Stomach (tissue), 8 donors: ENCODE measurements at regions not wholly inside any gene's neighbourhood (a gene's known extent, or its start where the extent isn't known, plus 50 kb on each side); places are given as distances from the start of the nearest gene placed in this dataset.
A peak's percentile ranks its signal among the peaks of the same experiment; 100 is the strongest.

Experiments
- DNase-seq, 2 donors: peaks; one replicate each; pipeline versions ENCODE4 v3.0.0 to v3.0.0-alpha.2; 2013 to 2019
- H3K27ac ChIP-seq, 5 donors: fragments of 200-600 bp in 4 of 5; sonication (generic) in 4 of 5; one replicate each; pipeline ENCODE4 v1.5.1; 2013 to 2019; ENCODE audit warnings: mild to moderate bottlenecking in 1 of 5, moderate library complexity in 1 of 5
- H3K27me3 ChIP-seq, 3 donors: fragments of 200-600 bp; sonication (generic); one replicate each; pipeline ENCODE4 v1.5.1; 2017 to 2019; ENCODE audit warnings: mixed run types in 1 of 3
- H3K36me3 ChIP-seq, 4 donors: fragments of 200-600 bp; sonication (generic); 1 replicate in 3 of 4; 2 replicates in 1 of 4; pipeline ENCODE4 v1.5.1; 2016 to 2019
- H3K4me1 ChIP-seq, 4 donors: fragments of 200-600 bp; sonication (generic); one replicate each; pipeline ENCODE4 v1.5.1; 2016 to 2019
- H3K4me3 ChIP-seq, 4 donors: fragments of 200-600 bp; sonication (generic) in 3 of 4; one replicate each; pipeline ENCODE4 v1.5.1; 2016 to 2019; ENCODE audit warnings: mild to moderate bottlenecking in 1 of 4
- H3K9me3 ChIP-seq, 4 donors: fragments of 200-600 bp; sonication (generic); one replicate each; pipeline ENCODE4 v1.5.1; 2016 to 2019
- EP300 ChIP-seq: sonication (generic); formaldehyde crosslinking; IDR thresholded peaks from one replicate; pipeline ENCODE4 v1.6.1; 2017; ENCODE audit warnings: antibody characterized with exemption
- POLR2A ChIP-seq, 4 donors: fragments of 450-650 bp; IDR thresholded peaks; one replicate each; pipeline ENCODE4 v1.6.1; 2016; ENCODE audit warnings: antibody characterized with exemption in 4 of 4, control low read depth in 2 of 4, mild to moderate bottlenecking in 1 of 4, moderate library complexity in 1 of 4
- POLR2AphosphoS5 ChIP-seq, 3 donors: sonication (generic); formaldehyde crosslinking; IDR thresholded peaks; one replicate each; pipeline ENCODE4 v1.6.1; 2016; ENCODE audit warnings: antibody characterized with exemption in 3 of 3
- WGBS, 5 donors: extraction: QIAGEN DNeasy Blood & Tissue Kit in 3 of 5; methylation state at CpG; one replicate each; pipeline versions ENCODE4 v1.1.5 to v1.1.7; 2013 to 2018; 5-methylcytosine and 5-hydroxymethylcytosine counted together
- intact Hi-C: fragments of 100-400 bp; cut with DNase I; formaldehyde crosslinking; loops from one replicate; pipeline ENCODE4 v1.15.1; 2023; ENCODE audit warnings: low total_unique reads
- TF ChIP-seq, protein P1 (sequence below), 7 experiments: fragments of 450-650 bp in 4 of 7; fragments of 200-600 bp in 3 of 7; sonication (generic) in 3 of 7; IDR thresholded peaks; one replicate each; pipeline ENCODE4 v1.5.1; 2016 to 2019; ENCODE audit warnings: antibody characterized with exemption in 7 of 7, control low read depth in 2 of 7, mild to moderate bottlenecking in 1 of 7
- donor health status: healthy with polysubstance abuse.
- donor health status: Bipolar disorder and iron deficiency.
- donor health status: healthy.

GRCh38 chr11:127496165-127496564 is 495.6 kb upstream of the KIRREL3 start:
- intact Hi-C loops, result loop anchor here (10.0 kb wide), 1 partner anchor 291 kb away; no protein-coding TSS in a partner anchor
- H3K4me1 ChIP-seq, result no peaks in the 10 kb centered on the region
- DNase-seq, result peak in 1 of 2 donors; percentile 20
- 83 to 91% (median 85%) methylated on average over 7 of the region's 7 CpGs for WGBS, 5 donors
- no peaks in the 10 kb centered on the region for H3K27me3 ChIP-seq
- no peaks in the 10 kb centered on the region for H3K36me3 ChIP-seq
- no peak overlapping the region for H3K4me3 ChIP-seq
- H3K9me3 ChIP-seq, result peaks cover 0 to 11% (median 9%) of the 10 kb centered on the region in 4 donors
- TF ChIP-seq, protein P1, sequence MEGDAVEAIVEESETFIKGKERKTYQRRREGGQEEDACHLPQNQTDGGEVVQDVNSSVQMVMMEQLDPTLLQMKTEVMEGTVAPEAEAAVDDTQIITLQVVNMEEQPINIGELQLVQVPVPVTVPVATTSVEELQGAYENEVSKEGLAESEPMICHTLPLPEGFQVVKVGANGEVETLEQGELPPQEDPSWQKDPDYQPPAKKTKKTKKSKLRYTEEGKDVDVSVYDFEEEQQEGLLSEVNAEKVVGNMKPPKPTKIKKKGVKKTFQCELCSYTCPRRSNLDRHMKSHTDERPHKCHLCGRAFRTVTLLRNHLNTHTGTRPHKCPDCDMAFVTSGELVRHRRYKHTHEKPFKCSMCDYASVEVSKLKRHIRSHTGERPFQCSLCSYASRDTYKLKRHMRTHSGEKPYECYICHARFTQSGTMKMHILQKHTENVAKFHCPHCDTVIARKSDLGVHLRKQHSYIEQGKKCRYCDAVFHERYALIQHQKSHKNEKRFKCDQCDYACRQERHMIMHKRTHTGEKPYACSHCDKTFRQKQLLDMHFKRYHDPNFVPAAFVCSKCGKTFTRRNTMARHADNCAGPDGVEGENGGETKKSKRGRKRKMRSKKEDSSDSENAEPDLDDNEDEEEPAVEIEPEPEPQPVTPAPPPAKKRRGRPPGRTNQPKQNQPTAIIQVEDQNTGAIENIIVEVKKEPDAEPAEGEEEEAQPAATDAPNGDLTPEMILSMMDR (IDR thresholded peaks at IDR 0.05), result no peak
- TF ChIP-seq EP300 (no peak), POLR2AphosphoS5 (IDR thresholded peaks at IDR 0.05) (no peak), POLR2A (IDR thresholded peaks at IDR 0.05) (no peak)
- no peak overlapping the region for H3K27ac ChIP-seq

DNA sequence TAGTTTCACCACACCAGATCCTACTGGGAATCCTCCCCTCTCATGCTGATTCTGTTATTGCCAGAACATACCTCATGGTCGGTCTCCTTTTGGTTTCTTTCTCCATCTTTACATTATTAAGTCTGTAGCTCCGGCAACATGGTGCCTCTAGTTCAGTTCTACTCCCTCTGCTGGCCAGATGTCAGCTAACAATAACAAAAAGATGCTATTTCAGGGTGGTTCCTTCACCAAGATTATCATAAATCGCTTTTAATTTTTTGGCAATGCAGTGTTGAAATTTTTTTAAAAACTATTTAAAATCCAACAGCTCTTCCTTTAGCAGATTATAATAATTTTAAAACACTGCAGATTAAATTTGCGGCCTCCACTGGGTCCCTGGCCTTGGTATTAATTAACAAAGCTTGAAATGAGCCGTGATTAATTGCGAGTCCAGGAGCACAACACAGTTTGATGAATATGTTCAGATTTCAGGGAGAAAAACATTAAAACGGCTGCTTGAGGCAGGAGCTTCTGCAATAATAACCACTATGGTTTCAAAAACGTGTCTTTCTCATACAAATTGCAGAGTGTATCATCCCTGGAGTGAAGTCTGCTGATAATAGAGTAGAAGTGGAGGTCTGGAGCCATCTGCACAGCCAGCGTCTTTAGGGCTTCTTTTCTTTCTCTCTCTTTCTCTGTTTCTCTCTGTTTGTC is 492.9 kb upstream of the KIRREL3 start:
- H3K36me3 ChIP-seq, result no peaks in the 10 kb centered on the region
- intact Hi-C loops, result loop anchor here (10.0 kb wide), 1 partner anchor 289 kb away; no protein-coding TSS in a partner anchor
- WGBS, 5 donors, result 63 to 73% (median 66%) methylated on average over 9 of the region's 9 CpGs
- H3K27me3 ChIP-seq, result no peaks in the 10 kb centered on the region
- H3K27ac ChIP-seq, result no peak overlapping the region
- H3K4me1 ChIP-seq, result no peaks in the 10 kb centered on the region
- peak in 1 of 2 donors; percentile 30 for DNase-seq
- H3K9me3 ChIP-seq, result peaks cover 0 to 30% (median 15%) of the 10 kb centered on the region in 4 donors
- H3K4me3 ChIP-seq, result no peak overlapping the region
- TF ChIP-seq POLR2A (IDR thresholded peaks at IDR 0.05) (no peak), POLR2AphosphoS5 (IDR thresholded peaks at IDR 0.05) (no peak), EP300 (no peak)
- TF ChIP-seq, protein P1 (IDR thresholded peaks at IDR 0.05), result no peak

DNA sequence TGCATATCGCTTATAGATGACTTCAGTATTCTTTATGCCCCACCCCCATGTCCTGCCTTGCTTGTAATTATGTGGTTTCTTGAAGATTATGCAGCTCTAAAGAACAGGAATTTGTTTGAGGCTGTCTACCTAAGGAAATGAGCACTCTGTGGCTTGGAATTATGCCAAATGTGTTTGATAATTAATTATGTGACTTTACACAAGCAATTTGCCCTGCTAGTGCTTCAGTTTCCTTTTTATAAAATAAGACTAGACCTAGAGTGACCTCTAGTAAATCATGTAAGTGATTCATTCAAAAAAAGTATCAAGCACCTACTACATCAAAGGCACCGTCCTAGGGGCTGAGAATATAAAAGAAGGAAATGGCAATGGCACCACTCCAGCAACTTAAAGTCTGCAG is 491.5 kb upstream of the KIRREL3 start:
- intact Hi-C loops, result loop anchor here (10.0 kb wide), 1 partner anchor 287 kb away; no protein-coding TSS in a partner anchor
- no peak overlapping the region for H3K4me3 ChIP-seq
- no peaks in the 10 kb centered on the region for H3K4me1 ChIP-seq
- peaks cover 0 to 33% (median 15%) of the 10 kb centered on the region in 4 donors for H3K9me3 ChIP-seq
- no peaks in the 10 kb centered on the region for H3K36me3 ChIP-seq
- TF ChIP-seq EP300 (no peak), POLR2A (IDR thresholded peaks at IDR 0.05) (no peak), POLR2AphosphoS5 (IDR thresholded peaks at IDR 0.05) (no peak)
- H3K27me3 ChIP-seq, result no peaks in the 10 kb centered on the region
- H3K27ac ChIP-seq, result no peak overlapping the region
- 13 to 45% (median 24%) methylated on average over 2 of the region's 2 CpGs for WGBS, 5 donors
- peak in 1 of 2 donors; percentile 21 for DNase-seq

DNA sequence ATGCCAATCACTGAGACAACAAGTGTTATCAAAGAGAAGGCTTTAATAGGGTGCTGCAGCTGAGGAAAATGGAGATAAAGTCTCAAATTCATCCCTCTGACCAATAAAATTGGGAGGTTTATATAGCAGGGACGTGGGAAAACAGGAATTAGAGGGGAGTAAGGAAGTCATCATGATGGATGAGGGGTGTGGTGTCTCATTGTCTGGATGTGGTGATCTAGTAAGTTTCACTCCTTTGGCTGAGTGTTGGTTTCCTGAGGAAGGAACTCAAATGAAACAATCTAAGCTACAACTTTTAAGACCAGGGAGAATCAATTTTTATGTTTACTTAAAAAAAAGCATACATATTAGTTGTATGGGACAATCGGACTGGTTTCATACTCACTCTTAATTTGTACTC is 491.0 kb upstream of the KIRREL3 start:
- no peaks in the 10 kb centered on the region for H3K27me3 ChIP-seq
- no peaks in the 10 kb centered on the region for H3K36me3 ChIP-seq
- H3K9me3 ChIP-seq, result peaks cover 0 to 33% (median 15%) of the 10 kb centered on the region in 4 donors
- TF ChIP-seq POLR2A (IDR thresholded peaks at IDR 0.05) (no peak), EP300 (no peak), POLR2AphosphoS5 (IDR thresholded peaks at IDR 0.05) (no peak)
- TF ChIP-seq, protein P1 (IDR thresholded peaks at IDR 0.05), result no peak
- WGBS, 5 donors, result 31 to 42% (median 38%) methylated on average over 2 of the region's 2 CpGs
- no peaks in the 10 kb centered on the region for H3K4me1 ChIP-seq
- no peak overlapping the region for H3K4me3 ChIP-seq
- peak in 1 of 2 donors; percentile 12 for DNase-seq
- H3K27ac ChIP-seq, result no peak overlapping the region
- intact Hi-C loops, result loop anchor here (10.0 kb wide), 1 partner anchor 287 kb away; no protein-coding TSS in a partner anchor

DNA sequence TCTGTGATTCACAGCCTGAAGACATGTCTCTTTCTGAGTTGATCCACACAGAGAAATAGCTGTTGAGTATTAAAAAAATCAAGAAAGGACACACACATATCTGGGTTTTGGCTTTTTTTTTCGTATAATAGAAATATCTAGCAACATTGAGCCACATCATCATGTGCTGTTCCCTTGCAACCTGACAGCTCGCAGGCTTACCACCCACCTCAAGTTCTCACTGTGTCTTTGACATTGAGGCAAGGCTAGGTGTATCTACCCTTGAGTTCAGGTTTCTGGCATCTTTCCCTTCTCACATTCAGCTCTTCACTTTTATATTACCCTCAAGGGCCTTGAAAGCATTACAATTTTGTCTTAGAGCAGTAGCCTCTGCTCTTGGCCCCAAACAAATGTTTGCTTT is 490.3 kb upstream of the KIRREL3 start:
- Histone ChIP-seq H3K27ac (no peak overlapping the region), H3K36me3 (no peaks in the 10 kb centered on the region), H3K4me3 (no peak overlapping the region), H3K4me1 (no peaks in the 10 kb centered on the region), H3K9me3 (peaks cover 0 to 33% (median 15%) of the 10 kb centered on the region in 4 donors), H3K27me3 (no peaks in the 10 kb centered on the region)
- intact Hi-C loops, result loop anchor here (10.0 kb wide), 1 partner anchor 286 kb away; no protein-coding TSS in a partner anchor
- TF ChIP-seq EP300 (no peak), POLR2A (IDR thresholded peaks at IDR 0.05) (no peak), POLR2AphosphoS5 (IDR thresholded peaks at IDR 0.05) (no peak)
- TF ChIP-seq, protein P1 (IDR thresholded peaks at IDR 0.05), result no peak
- 84 to 93% (median 88%) methylated on average over 2 of the region's 2 CpGs for WGBS, 5 donors
- DNase-seq, result no peak
